ENCODE measurements at regions not wholly inside any gene's neighbourhood (a gene's known extent, or its start where the extent isn't known, plus 50 kb on each side); places are given as distances from the start of the nearest gene placed in this dataset.
"Not testable (repeated sequence)": the region's sequence is repeated elsewhere in the genome, so short reads cannot be mapped to it uniquely, and the experiment has no call there.

GRCh38 chr12:89770391-89770790, 61.8 kb upstream of the ATP2B1 start:
- Histone ChIP-seq H3K36me3 (no peaks in the 10 kb centered on the region), H3K4me1 (no peaks in the 10 kb centered on the region), H3K27ac (no peak overlapping the region), H3K9me3 (no peaks in the 10 kb centered on the region), H3K4me3 (no peak overlapping the region), H3K27me3 (no peaks in the 10 kb centered on the region)
- TF ChIP-seq POLR2AphosphoS5 (IDR thresholded peaks at IDR 0.05) (no peak), CTCF (IDR thresholded peaks at IDR 0.05) (no peak)
- no peak for DNase-seq (ENCODE audit: low spot score in 2 of 2)
- intact Hi-C loops (cut with DNase I; ENCODE audit: low total_unique reads), result no loop called here

- no peak for TF ChIP-seq POLR2AphosphoS5 (IDR thresholded peaks at IDR 0.05)
- no peak for TF ChIP-seq POLR2A (IDR thresholded peaks at IDR 0.05)
- no peak for TF ChIP-seq CTCF (IDR thresholded peaks at IDR 0.05)
- no peaks in the 10 kb centered on the region for H3K36me3 ChIP-seq
These were observed 60.8 kb upstream of the ATP2B1 start for GRCh38 chr12:89769483-89769818.

GRCh38 chr12:89768586-89769482, 60.2 kb upstream of the ATP2B1 start:
- Histone ChIP-seq H3K27ac (peak overlapping the region in 1 of 2 donors; percentile 20), H3K36me3 (no peaks in the 10 kb centered on the region), H3K9me3 (no peaks in the 10 kb centered on the region), H3K27me3 (no peaks in the 10 kb centered on the region), H3K4me3 (no peak overlapping the region), H3K4me1 (no peaks in the 10 kb centered on the region)
- DNase-seq (ENCODE audit: low spot score in 2 of 2), result no peak
- TF ChIP-seq POLR2A (IDR thresholded peaks at IDR 0.05) (no peak), POLR2AphosphoS5 (IDR thresholded peaks at IDR 0.05) (no peak), CTCF (IDR thresholded peaks at IDR 0.05) (no peak)
- intact Hi-C loops (cut with DNase I; ENCODE audit: low total_unique reads), result no loop called here

More at GRCh38 chr12:89769483-89769818, 60.8 kb upstream of the ATP2B1 start:
- intact Hi-C loops (cut with DNase I; ENCODE audit: low total_unique reads), result no loop called here
- Histone ChIP-seq H3K4me3 (no peak overlapping the region), H3K27me3 (no peaks in the 10 kb centered on the region), H3K4me1 (no peaks in the 10 kb centered on the region), H3K9me3 (no peaks in the 10 kb centered on the region), H3K27ac (peak overlapping the region in 1 of 2 donors; percentile 20)
- DNase-seq (ENCODE audit: low spot score in 2 of 2), result no peak

- Histone ChIP-seq H3K4me3 (no peak overlapping the region), H3K4me1 (no peaks in the 10 kb centered on the region), H3K27ac (no peak overlapping the region), H3K27me3 (no peaks in the 10 kb centered on the region), H3K36me3 (no peaks in the 10 kb centered on the region), H3K9me3 (no peaks in the 10 kb centered on the region)
- no peak for DNase-seq (ENCODE audit: low spot score in 2 of 2)
- no peak for TF ChIP-seq POLR2A (IDR thresholded peaks at IDR 0.05)
- TF ChIP-seq CTCF (IDR thresholded peaks at IDR 0.05), result no peak
- no peak for TF ChIP-seq POLR2AphosphoS5 (IDR thresholded peaks at IDR 0.05)
- intact Hi-C loops (cut with DNase I; ENCODE audit: low total_unique reads), result no loop called here
These were observed 57.6 kb upstream of the ATP2B1 start for GRCh38 chr12:89765959-89766824.

GRCh38 chr12:89764164-89764563, 55.5 kb upstream of the ATP2B1 start:
- intact Hi-C loops (cut with DNase I; ENCODE audit: low total_unique reads); H3K36me3 ChIP-seq; DNase-seq (ENCODE audit: low spot score in 2 of 2); H3K4me1 ChIP-seq; H3K9me3 ChIP-seq; H3K4me3 ChIP-seq; H3K27me3 ChIP-seq; H3K27ac ChIP-seq: not testable (repeated sequence)
